Stimulated activated CD4-positive, alpha-beta T cell treated with anti-CD3 and anti-CD28 coated beads, Interleukin-12 subunit alpha, Interleukin-12 subunit beta, amount 100 ng/mL, for 24 hours (primary cell): ENCODE measurements at regions not wholly inside any gene's neighbourhood (a gene's known extent, or its start where the extent isn't known, plus 50 kb on each side); places are given as distances from the start of the nearest gene placed in this dataset.

ENCODE experiments used
- DNase-seq, 2 experiments: peaks; one replicate each; pipeline ENCODE4 v3.0.0-alpha.2; 2020; ENCODE audit warnings: low read depth in 2 of 2

DNA sequence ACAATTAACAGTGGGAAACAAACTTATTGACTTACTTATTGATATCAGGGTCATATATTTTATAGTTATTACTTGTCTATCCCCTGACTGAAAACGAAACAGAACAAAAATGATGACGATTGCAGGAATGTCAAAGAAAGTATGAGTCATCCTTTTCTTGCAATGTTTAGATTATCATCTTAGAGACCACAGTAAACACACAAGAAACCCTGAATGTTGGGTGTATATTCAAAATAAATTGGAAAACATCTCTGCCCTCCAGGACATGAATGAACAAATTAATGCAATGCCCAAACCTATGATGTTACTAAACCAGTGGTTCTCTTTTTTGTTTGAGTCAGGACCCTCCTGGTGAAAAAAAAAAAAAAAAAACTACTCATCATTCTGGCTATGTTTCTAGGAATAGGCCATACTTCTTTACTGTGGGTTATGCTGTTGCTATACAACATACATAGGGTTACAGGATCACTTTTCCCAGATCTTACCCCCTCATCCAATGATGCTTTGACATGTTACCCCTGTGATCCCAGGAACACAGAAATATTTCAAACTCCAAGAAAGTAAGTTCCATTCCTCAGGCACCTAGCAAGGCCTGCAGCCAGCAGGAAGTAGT, 623.4 kb upstream of the IGFBP3 start:
- no peak for DNase-seq

- no peak for DNase-seq
Observed at GRCh38 chr7:46542076-46542475, 621.0 kb upstream of the IGFBP3 start.

DNA sequence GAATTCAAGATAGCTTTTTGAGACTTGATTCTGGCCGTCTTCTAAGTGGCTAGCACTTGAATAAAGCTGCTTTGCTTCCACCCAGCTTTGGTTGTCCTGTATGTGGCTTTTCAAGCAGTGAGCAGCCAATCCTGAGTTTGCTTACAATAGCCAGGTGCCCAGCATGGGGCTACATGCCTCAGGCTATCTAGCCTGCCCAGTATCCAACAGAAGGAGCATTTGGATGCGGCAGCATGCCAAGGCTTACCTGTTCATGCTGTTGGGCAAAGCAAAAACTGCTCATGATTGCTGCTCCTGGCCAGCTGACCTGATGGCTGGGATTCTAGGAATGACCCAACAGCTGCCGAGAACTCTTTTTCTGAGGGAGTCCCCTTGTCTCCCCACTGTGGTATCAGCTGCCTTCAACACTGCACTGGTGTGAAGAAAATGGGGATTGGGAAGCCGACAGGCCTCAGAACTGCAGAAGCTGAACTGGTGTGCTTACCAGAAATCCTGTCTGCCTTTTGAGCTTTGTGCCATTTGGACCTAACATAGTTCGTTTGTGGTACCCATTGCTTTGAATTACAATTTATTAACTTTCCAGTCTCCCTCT, 618.9 kb upstream of the IGFBP3 start:
- DNase-seq, result no peak

GRCh38 chr7:46537191-46537905, 616.3 kb upstream of the IGFBP3 start:
- no peak for DNase-seq

DNA sequence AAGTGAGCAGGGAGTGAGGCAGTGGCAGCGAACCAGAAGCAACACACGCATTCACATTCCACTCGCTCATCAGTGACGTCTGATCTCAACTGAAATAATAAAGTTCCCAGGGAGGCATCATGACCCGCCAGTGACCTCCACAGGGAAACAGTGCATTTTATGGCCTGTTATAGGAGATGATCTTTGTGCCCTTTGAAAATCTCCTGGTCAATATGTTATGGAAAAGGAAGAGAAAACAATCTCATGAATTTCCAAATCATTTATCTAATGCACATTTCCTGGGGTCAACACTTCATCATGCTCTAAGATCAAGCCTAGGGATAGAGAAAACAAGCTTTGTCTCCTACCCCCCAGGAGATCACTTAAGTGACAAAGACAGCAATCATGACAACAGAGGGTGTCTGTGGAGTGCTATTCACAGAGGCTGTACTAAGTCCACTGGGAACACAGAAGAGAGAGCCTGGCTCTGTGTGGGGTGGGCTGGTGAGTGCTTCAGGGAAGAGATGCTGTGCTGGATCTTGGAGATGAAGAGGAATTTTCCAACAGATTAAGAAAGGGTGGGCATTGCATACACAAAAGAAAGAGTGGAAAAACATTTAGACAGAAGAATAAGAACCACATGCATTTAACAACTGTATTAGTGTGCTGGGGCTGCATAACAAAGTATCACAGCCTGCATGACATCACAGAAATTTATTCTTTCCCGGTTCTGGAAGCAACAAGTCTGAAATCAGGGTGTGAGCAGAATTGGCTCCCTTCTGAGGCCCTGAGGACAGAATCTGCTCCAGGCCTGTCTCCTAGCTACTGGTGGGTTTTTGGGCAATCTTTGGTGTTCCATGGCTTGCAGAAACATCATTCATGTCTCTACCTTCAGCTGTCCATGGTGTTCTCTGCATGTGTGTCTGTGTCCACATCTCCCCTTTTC, 613.9 kb upstream of the IGFBP3 start:
- no peak for DNase-seq

DNA sequence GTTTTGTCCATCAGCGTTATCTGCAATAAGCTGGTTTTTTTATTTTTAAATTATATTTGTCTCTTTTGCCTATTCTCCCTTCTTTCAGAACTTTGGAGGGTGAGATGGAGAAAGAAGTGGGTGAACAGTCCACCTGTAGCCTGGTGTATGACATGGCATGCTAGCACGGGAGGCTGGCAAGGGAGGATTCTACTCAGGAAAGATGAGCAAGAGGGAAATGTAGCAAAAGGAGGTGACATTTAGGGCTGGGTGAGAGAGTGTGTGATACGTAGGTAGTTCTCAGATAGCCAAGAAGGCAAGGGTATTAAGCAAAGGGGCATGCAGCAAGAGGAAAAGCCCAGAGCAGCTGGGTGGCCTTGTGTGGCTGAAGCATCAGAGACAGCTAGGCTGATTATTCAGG, 612.9 kb upstream of the IGFBP3 start:
- no peak for DNase-seq

GRCh38 chr7:46532571-46532970, 611.5 kb upstream of the IGFBP3 start:
- DNase-seq, result no peak

- no peak for DNase-seq
Observed at GRCh38 chr7:46530081-46530750, 609.1 kb upstream of the IGFBP3 start.

DNA sequence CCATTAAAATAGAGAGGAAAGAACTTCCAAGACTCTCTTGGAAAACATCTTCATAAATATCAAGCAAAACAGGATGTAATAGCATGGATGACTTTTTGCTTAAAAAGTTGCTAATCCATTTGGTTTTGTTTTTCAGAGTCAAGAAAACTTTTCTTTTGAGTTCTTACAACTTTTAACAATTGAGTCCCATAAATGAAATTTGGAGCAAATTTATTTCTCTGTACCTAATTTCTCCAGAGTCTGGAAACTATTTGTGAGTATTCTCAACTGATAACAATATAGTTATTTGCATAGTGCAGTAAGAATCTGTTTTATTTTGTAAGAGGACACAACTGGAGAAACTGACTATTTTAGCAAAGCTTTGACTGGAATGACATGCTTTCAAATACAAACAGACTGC, 606.3 kb upstream of the IGFBP3 start:
- DNase-seq, result no peak

- DNase-seq, result no peak
Observed at GRCh38 chr7:46525876-46526275, 604.8 kb upstream of the IGFBP3 start.

DNA sequence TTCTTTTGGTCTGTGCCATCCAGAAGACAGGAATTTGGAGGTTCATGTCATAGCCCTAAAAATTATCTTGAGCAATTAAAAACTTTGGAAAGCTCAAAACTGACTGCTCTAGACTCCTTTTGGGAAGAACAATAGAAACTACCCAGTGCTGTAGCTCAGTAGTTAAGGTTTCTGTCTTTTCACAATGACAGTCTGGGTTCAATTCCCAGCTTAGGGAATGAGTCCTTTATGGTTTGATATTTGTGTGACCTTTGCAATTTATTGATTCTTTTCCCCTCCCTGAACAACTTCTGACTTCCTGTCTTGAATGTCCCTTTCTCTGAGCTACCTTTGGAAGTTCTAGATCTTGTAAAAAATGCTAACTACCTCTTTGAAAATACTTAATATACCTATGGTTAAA, 603.3 kb upstream of the IGFBP3 start:
- DNase-seq, result no peak

GRCh38 chr7:46522354-46522906, 601.4 kb upstream of the IGFBP3 start:
- DNase-seq, result no peak

GRCh38 chr7:46518713-46519112, 597.6 kb upstream of the IGFBP3 start:
- DNase-seq, result no peak

DNA sequence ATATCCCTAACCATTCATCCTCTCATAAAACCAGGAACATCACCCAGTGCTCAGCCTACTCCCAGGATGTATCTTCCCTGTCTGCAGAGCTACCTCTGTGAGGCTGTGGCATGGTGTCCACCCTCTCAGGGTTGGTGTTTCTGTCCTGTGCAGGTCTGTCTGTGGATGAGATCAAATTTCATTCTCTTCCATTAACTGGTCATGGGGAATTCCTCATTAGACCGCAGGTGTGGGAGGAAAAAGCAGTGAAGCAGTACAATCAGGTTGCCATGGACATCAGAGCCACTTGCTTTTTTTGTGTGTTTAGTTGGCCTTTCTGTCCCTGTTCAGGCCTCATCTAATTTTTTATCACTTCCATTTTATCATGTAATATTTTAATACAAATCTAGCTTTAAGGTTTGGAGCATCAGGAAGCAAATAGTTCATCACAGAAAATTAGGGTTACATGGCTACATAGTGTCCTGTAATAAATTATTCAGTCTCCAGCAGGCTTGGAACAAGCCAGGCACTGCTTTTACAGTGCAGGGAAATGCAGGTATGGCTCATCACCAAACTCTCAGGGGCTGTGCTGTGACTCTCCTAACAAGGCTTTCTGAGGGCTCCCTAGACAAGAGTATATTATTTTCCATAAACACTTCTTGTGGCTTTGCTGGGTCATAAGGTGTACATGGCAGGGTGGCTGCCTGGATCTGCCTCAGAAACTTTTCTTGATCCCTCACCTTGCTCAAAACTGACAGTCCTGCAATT, 594.9 kb upstream of the IGFBP3 start:
- no peak for DNase-seq

- no peak for DNase-seq
Observed at GRCh38 chr7:46513447-46513848, 592.4 kb upstream of the IGFBP3 start.

DNA sequence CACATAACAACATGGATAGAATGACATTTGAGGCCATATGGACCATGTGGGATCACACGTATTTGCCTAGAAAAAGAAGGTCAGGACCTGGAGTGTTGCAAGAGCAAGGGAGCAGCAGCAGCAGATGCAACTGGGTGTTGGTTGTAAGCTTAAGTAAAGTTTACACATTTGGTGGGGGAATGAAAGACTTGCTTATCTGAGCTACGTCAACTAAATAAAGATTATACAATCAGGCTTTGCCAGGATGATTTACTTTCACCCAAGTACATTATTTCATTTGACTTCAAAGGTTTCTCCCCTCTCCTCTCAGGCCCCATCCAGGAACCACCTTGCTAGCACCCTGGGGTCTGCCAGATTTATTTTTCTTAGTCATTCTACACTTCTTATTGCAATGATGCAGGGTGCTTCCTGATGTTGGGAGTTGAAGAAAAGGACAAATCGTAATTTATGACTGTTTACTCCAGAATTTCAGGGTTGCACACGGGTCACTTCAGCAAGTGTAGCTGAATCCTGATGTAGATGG, 591.9 kb upstream of the IGFBP3 start:
- DNase-seq, result no peak

GRCh38 chr7:46511442-46512215, 590.6 kb upstream of the IGFBP3 start:
- no peak for DNase-seq

DNA sequence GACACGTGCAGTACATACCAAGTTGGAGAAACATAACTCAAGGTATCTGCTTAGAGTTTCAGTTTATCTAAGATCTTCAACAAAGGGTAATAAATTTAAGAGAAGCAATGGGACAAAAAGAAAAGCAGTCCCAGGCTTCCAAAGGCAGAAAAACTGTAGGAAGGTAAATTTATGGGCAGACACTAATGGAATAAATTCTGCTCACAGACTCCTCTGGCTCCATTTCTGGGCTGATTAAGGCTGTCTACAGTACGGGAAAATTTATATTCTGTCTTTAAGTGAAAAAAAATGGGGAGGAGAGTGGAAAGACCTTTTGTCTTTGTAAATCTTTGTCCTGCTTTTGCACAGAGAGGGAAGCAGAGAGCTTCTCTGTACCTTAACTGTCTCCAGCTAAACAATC, 587.5 kb upstream of the IGFBP3 start:
- DNase-seq, result no peak

DNA sequence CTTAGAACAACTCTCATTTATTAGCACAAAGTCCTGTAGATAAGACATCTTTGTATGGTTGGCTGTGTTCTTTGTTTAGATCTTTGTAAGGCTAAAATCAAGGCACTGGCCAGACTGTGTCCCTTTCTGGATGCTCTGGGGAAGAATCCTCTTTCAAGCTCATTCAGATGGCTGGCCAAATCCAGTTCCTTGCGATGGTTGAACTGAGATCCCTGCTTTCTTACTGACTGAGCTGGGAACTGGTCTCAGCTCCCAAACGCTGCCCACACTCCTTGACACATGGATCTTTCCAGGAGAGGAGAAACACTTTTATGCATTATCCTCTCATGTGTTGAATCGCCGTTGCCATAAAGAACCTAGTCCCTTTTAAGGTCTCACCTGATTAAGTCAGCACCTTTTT, 586.5 kb upstream of the IGFBP3 start:
- DNase-seq, result no peak

GRCh38 chr7:46494441-46494840, 573.4 kb upstream of the IGFBP3 start:
- DNase-seq, result no peak
